ENCODE measurements at regions not wholly inside any gene's neighbourhood (a gene's known extent, or its start where the extent isn't known, plus 50 kb on each side); places are given as distances from the start of the nearest gene placed in this dataset.

DNA sequence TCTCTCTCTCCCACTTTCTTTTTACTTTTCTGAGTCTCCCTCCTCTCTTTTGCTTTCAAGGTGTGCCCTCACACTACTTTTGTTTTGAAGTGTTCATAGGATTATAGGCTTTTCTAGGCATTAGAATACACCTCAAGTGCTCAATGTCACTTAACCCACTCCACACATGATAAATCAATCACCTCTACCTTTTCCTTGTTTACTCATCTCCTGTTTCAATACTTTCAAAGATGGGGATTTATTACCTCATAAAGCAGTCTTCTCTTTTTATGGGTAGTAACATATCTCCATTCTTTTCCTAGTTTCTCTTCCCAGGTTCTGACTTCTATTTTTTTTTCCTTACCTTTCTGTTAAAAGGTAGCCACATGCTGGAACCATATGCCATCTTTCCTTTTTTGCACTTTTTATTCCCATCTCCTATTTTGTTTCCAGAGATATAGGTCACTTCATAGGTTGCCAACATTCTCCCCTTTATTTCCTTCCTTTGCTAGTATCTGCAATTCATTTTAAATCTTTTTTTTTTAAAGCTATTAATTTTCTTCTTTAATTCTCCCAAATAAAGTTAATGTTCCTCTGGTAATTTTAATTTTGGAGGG lies 137.6 kb upstream of the SLC10A2 start:
- TF ChIP-seq, protein P1, sequence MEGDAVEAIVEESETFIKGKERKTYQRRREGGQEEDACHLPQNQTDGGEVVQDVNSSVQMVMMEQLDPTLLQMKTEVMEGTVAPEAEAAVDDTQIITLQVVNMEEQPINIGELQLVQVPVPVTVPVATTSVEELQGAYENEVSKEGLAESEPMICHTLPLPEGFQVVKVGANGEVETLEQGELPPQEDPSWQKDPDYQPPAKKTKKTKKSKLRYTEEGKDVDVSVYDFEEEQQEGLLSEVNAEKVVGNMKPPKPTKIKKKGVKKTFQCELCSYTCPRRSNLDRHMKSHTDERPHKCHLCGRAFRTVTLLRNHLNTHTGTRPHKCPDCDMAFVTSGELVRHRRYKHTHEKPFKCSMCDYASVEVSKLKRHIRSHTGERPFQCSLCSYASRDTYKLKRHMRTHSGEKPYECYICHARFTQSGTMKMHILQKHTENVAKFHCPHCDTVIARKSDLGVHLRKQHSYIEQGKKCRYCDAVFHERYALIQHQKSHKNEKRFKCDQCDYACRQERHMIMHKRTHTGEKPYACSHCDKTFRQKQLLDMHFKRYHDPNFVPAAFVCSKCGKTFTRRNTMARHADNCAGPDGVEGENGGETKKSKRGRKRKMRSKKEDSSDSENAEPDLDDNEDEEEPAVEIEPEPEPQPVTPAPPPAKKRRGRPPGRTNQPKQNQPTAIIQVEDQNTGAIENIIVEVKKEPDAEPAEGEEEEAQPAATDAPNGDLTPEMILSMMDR (IDR thresholded peaks at IDR 0.05), result no peak
- no peak for TF ChIP-seq EP300 (IDR thresholded peaks at IDR 0.05)
